ENCODE measurements at regions not wholly inside any gene's neighbourhood (a gene's known extent, or its start where the extent isn't known, plus 50 kb on each side); places are given as distances from the start of the nearest gene placed in this dataset.

- DNase-seq (ENCODE audit: low spot score) = no peak
- no peaks in the 10 kb centered on the region for H3K36me3 ChIP-seq
- H3K4me1 ChIP-seq = peaks cover 0 to 20% of the 10 kb centered on the region in 2 donors
- no peak for TF ChIP-seq CTCF (IDR thresholded peaks at IDR 0.05)
- H3K9me3 ChIP-seq = no peaks in the 10 kb centered on the region
- no peaks in the 10 kb centered on the region for H3K27me3 ChIP-seq
- H3K4me3 ChIP-seq = no peak overlapping the region
- H3K27ac ChIP-seq = peak overlapping the region in 1 of 2 donors; percentile 16
Measured at GRCh38 chr17:27986805-27987684, 55.4 kb upstream of the NLK start.

DNA sequence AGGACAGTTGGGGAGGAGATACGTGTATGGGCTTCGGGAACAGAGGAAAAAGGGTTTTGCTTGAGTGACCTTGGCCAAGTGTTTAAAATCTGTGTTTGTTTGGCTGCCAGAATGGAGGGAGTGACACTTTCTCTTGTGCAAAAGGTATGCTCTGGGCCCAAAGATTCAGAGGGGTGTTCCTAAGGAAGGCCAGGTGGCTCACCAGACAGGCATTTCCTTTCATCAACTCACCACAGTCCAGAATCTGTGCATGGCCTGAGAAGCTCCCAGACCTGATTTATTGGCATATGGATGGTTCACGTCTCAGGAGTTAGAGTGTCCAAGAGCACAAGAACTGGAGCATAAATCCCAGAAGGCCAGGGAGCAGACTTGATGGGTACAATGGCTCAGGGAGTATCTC lies 53.4 kb upstream of the NLK start:
- TF ChIP-seq CTCF (IDR thresholded peaks at IDR 0.05) = no peak
- DNase-seq (ENCODE audit: low spot score) = no peak
- no peak overlapping the region for H3K27ac ChIP-seq
- H3K4me3 ChIP-seq = no peak overlapping the region
- H3K27me3 ChIP-seq = no peaks in the 10 kb centered on the region
- no peaks in the 10 kb centered on the region for H3K36me3 ChIP-seq
- H3K4me1 ChIP-seq = peaks cover 0 to 20% of the 10 kb centered on the region in 2 donors
- no peaks in the 10 kb centered on the region for H3K9me3 ChIP-seq

DNA sequence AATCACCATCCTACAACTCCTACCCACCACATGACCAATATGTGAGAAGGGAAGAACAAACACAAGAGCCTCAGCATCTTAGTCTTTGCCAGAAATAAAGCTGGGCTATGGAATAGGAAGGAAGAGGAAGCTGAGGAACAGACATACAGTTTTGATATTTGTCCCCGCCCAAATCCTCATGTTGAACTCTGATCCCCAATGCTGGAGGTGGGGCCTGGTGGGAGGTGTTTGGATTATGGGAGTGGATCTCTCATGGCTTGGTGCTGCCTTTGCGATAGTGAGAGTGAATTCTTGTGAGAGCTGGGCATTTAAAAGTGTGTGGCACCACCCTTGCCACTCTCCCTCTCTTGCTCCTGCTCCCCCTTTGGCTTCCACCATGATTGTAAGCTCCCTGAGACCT lies 52.4 kb upstream of the NLK start:
- H3K4me1 ChIP-seq = peaks cover 0 to 10% of the 10 kb centered on the region in 2 donors
- H3K9me3 ChIP-seq = no peaks in the 10 kb centered on the region
- no peak for DNase-seq (ENCODE audit: low spot score)
- H3K27ac ChIP-seq = no peak overlapping the region
- no peak overlapping the region for H3K4me3 ChIP-seq
- no peaks in the 10 kb centered on the region for H3K27me3 ChIP-seq
- H3K36me3 ChIP-seq = no peaks in the 10 kb centered on the region
- TF ChIP-seq CTCF (IDR thresholded peaks at IDR 0.05) = no peak

GRCh38 chr17:27990979-27991378 lies 51.5 kb upstream of the NLK start:
- Histone ChIP-seq H3K9me3 (no peaks in the 10 kb centered on the region), H3K4me1 (peaks cover 0 to 1% of the 10 kb centered on the region in 2 donors), H3K27me3 (no peaks in the 10 kb centered on the region), H3K27ac (no peak overlapping the region), H3K36me3 (no peaks in the 10 kb centered on the region), H3K4me3 (no peak overlapping the region)
- TF ChIP-seq CTCF (IDR thresholded peaks at IDR 0.05) = no peak
- no peak for DNase-seq (ENCODE audit: low spot score)

DNA sequence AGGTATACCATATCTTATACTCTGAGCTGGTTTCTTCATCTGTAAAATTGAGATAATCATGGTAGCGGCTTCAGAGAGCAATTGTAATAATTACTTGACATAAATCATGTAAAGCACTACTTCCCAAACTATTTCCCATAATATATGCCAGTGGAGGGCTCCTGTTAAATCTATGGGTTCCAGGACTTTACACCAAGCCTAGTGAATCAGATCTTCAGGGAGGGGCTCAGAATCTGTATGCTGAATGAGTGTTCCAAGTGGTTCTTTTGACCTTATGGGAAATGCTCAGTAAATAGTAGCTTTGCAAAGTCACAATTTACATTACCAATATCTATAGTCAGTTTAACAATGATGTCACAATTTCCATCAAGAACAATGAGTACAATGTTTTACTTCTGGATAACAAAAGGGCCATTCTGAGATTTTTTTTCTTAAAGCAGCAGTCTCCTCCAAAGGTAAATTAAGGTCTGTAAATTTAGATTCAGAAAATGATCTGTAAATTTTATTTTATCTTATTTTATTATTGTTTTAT lies 50.9 kb upstream of the NLK start:
- H3K36me3 ChIP-seq = no peaks in the 10 kb centered on the region
- no peak for TF ChIP-seq CTCF (IDR thresholded peaks at IDR 0.05)

More for the DNA sequence above, 50.9 kb upstream of the NLK start:
- Histone ChIP-seq H3K4me1 (no peaks in the 10 kb centered on the region), H3K9me3 (no peaks in the 10 kb centered on the region), H3K4me3 (no peak overlapping the region), H3K27ac (no peak overlapping the region), H3K27me3 (no peaks in the 10 kb centered on the region)
- no peak for DNase-seq (ENCODE audit: low spot score)
